ENCODE measurements at regions not wholly inside any gene's neighbourhood (a gene's known extent, or its start where the extent isn't known, plus 50 kb on each side); places are given as distances from the start of the nearest gene placed in this dataset.

DNA sequence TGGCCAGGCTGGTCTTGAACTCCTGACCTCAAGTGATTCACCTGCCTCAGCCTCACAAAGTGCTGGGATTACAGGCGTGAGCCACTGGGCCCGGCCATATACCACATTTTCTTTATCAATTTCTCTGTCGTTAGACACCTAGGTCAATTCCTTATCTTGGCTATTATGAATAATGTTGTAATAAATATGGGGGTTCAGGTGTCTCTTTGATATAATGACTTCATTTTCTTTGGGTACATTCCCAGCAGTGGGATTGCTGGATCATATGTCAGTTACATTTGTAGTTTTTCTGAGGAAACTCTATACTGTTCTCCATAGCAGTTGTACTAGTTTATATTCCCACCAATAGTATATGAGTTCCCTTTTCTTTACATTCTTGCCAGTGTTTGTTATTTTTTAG is 67.8 kb upstream of the DDHD1 start:
- no peak for TF ChIP-seq EZH2 (IDR thresholded peaks at IDR 0.05; ENCODE audit: borderline replicate concordance, insufficient read depth, low read depth, low read length, poor library complexity, severe bottlenecking)
- TF ChIP-seq, protein P1, sequence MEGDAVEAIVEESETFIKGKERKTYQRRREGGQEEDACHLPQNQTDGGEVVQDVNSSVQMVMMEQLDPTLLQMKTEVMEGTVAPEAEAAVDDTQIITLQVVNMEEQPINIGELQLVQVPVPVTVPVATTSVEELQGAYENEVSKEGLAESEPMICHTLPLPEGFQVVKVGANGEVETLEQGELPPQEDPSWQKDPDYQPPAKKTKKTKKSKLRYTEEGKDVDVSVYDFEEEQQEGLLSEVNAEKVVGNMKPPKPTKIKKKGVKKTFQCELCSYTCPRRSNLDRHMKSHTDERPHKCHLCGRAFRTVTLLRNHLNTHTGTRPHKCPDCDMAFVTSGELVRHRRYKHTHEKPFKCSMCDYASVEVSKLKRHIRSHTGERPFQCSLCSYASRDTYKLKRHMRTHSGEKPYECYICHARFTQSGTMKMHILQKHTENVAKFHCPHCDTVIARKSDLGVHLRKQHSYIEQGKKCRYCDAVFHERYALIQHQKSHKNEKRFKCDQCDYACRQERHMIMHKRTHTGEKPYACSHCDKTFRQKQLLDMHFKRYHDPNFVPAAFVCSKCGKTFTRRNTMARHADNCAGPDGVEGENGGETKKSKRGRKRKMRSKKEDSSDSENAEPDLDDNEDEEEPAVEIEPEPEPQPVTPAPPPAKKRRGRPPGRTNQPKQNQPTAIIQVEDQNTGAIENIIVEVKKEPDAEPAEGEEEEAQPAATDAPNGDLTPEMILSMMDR (IDR thresholded peaks at IDR 0.05): no peak

Data from B cell (primary cell).